WTC11 (cell line): ENCODE measurements at regions not wholly inside any gene's neighbourhood (a gene's known extent, or its start where the extent isn't known, plus 50 kb on each side); places are given as distances from the start of the nearest gene placed in this dataset.

Experiments used
- ATAC-seq: fragments of 200-7000 bp; cut with Tn5 transposase; 2 replicates; pipeline ENCODE4 v1.10.0; 2021; ENCODE audit warnings: mild to moderate bottlenecking, moderate library complexity
- CTCF ChIA-PET: fragments of 300-600 bp; sonication (Branson Sonifier 250); formaldehyde crosslinking; loops from one replicate; lab custom pipeline; 2021; ENCODE audit warnings: antibody characterized with exemption; lab: Charles Lee
- POLR2A ChIA-PET: fragments of 350-600 bp; sonication (Branson Sonifier 250); formaldehyde crosslinking; loops from one replicate; lab custom pipeline; 2021; ENCODE audit warnings: antibody characterized with exemption; lab: Charles Lee
- DNase-seq: peaks from one replicate; pipeline ENCODE4 v3.0.0; 2021; ENCODE audit warnings: low spot score
- H3K27ac Mint-ChIP-seq: 2 replicates; pipeline ENCODE4 v1.8.0; 2021; ENCODE audit warnings: mixed read lengths
- H3K27me3 Mint-ChIP-seq: 2 replicates; pipeline ENCODE4 v1.8.0; 2021; ENCODE audit warnings: low read depth, mild to moderate bottlenecking, moderate library complexity, mixed read lengths
- H3K36me3 Mint-ChIP-seq: 2 replicates; pipeline ENCODE4 v1.8.0; 2021; ENCODE audit warnings: mixed read lengths
- H3K4me1 Mint-ChIP-seq: 2 replicates; pipeline ENCODE4 v1.8.0; 2022; ENCODE audit warnings: mixed read lengths
- H3K4me3 Mint-ChIP-seq: 2 replicates; pipeline ENCODE4 v1.8.0; 2021; ENCODE audit warnings: mild to moderate bottlenecking, moderate library complexity, mixed read lengths
- H3K9me3 Mint-ChIP-seq: 2 replicates; pipeline ENCODE4 v1.8.0; 2021; ENCODE audit warnings: mixed read lengths
- ATF6 ChIP-seq: sonication (generic); formaldehyde crosslinking; IDR thresholded peaks from 2 replicates; pipeline ENCODE4 v1.8.1; 2023; ENCODE audit warnings: mild to moderate bottlenecking, missing genetic modification reagents
- CREB1 ChIP-seq: sonication (generic); formaldehyde crosslinking; IDR thresholded peaks from 2 replicates; pipeline ENCODE4 v1.8.0; 2023; ENCODE audit warnings: mild to moderate bottlenecking, missing genetic modification reagents
- EMX1 ChIP-seq: fragments of 250-450 bp; sonication (Bioruptor Pico); IDR thresholded peaks from 2 replicates; pipeline ENCODE4 v1.8.0; 2021; ENCODE audit warnings: mild to moderate bottlenecking
- ETV6 ChIP-seq: sonication (generic); formaldehyde crosslinking; IDR thresholded peaks from 2 replicates; pipeline ENCODE4 v1.8.1; 2022; ENCODE audit warnings: mild to moderate bottlenecking, missing genetic modification reagents
- GABPB1 ChIP-seq: sonication (generic); formaldehyde crosslinking; IDR thresholded peaks from 2 replicates; pipeline ENCODE4 v1.8.1; 2023; ENCODE audit warnings: mild to moderate bottlenecking, missing genetic modification reagents
- JUN ChIP-seq: sonication (generic); formaldehyde crosslinking; IDR thresholded peaks from 2 replicates; pipeline ENCODE4 v1.8.0; 2023; ENCODE audit warnings: mild to moderate bottlenecking, missing genetic modification reagents
- KAT7 ChIP-seq: sonication (generic); formaldehyde crosslinking; IDR thresholded peaks from 2 replicates; pipeline ENCODE4 v1.8.1; 2023; ENCODE audit warnings: missing genetic modification reagents, mild to moderate bottlenecking, borderline replicate concordance
- MYBL2 ChIP-seq: sonication (generic); formaldehyde crosslinking; IDR thresholded peaks from 2 replicates; pipeline ENCODE4 v1.8.1; 2023; ENCODE audit warnings: mild to moderate bottlenecking, moderate library complexity, missing genetic modification reagents
- NR1H2 ChIP-seq: sonication (generic); formaldehyde crosslinking; IDR thresholded peaks from 2 replicates; pipeline ENCODE4 v1.9.0; 2021; ENCODE audit warnings: mild to moderate bottlenecking, moderate library complexity, missing genetic modification reagents
- PREB ChIP-seq: sonication (generic); formaldehyde crosslinking; IDR thresholded peaks from 2 replicates; pipeline ENCODE4 v1.8.1; 2022; ENCODE audit warnings: mild to moderate bottlenecking, missing genetic modification reagents, moderate library complexity, borderline replicate concordance
- RORB ChIP-seq: fragments of 250-450 bp; sonication (Bioruptor Pico); IDR thresholded peaks from 2 replicates; pipeline ENCODE4 v1.9.0; 2021; ENCODE audit warnings: mild to moderate bottlenecking
- SMAD3 ChIP-seq: sonication (generic); formaldehyde crosslinking; IDR thresholded peaks from 2 replicates; pipeline ENCODE4 v1.8.0; 2022; ENCODE audit warnings: missing genetic modification reagents, mild to moderate bottlenecking, borderline replicate concordance
- TEAD1 ChIP-seq: sonication (generic); formaldehyde crosslinking; IDR thresholded peaks from 2 replicates; pipeline ENCODE4 v1.8.0; 2022; ENCODE audit warnings: mild to moderate bottlenecking, missing genetic modification reagents
- USF1 ChIP-seq: sonication (generic); formaldehyde crosslinking; IDR thresholded peaks from 2 replicates; pipeline ENCODE4 v1.8.0; 2022; ENCODE audit warnings: mild to moderate bottlenecking, missing genetic modification reagents
- ZNF219 ChIP-seq: sonication (generic); formaldehyde crosslinking; IDR thresholded peaks from 2 replicates; pipeline ENCODE4 v1.8.0; 2023; ENCODE audit warnings: missing genetic modification reagents, mild to moderate bottlenecking, borderline replicate concordance
- ZNF232 ChIP-seq: sonication (generic); formaldehyde crosslinking; IDR thresholded peaks from 2 replicates; pipeline ENCODE4 v1.8.0; 2022; ENCODE audit warnings: mild to moderate bottlenecking, missing genetic modification reagents
- ZNF263 ChIP-seq: sonication (generic); formaldehyde crosslinking; IDR thresholded peaks from 2 replicates; pipeline ENCODE4 v1.8.1; 2022; ENCODE audit warnings: low read depth, mild to moderate bottlenecking, moderate library complexity, missing genetic modification reagents
- TF ChIP-seq, protein P1 (sequence below): sonication (generic); formaldehyde crosslinking; IDR thresholded peaks from 2 replicates; pipeline ENCODE4 v1.8.1; 2023; ENCODE audit warnings: mild to moderate bottlenecking, missing genetic modification reagents, borderline replicate concordance
- TF ChIP-seq, protein P2 (sequence below): sonication (generic); formaldehyde crosslinking; IDR thresholded peaks from 2 replicates; pipeline ENCODE4 v1.8.1; 2022; ENCODE audit warnings: low read depth, missing genetic modification reagents, borderline replicate concordance
- TF ChIP-seq, protein P3 (sequence below): sonication (generic); formaldehyde crosslinking; IDR thresholded peaks from 2 replicates; pipeline ENCODE4 v1.8.1; 2023; ENCODE audit warnings: mild to moderate bottlenecking, moderate library complexity, missing genetic modification reagents

DNA sequence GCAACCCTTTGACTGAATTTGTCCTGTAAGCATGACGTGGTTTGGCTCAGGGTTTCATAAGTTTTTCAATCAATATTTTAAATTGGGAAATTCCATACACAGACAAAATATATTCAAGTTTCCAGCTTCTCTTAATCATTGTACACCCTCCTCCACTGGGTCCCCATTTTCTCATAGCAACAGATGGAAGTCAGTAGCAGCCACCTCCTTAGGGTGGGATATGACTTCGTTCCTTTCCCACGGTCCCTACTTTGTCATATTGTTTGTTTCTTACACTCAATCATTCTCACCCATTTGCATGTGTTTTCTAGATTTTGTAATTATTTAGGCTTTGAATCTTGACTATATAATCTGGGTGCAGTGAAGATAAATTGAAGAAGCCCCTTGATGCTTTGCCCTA lies 664.5 kb upstream of the IGFBP7 start (continued):
- TF ChIP-seq, protein P1, sequence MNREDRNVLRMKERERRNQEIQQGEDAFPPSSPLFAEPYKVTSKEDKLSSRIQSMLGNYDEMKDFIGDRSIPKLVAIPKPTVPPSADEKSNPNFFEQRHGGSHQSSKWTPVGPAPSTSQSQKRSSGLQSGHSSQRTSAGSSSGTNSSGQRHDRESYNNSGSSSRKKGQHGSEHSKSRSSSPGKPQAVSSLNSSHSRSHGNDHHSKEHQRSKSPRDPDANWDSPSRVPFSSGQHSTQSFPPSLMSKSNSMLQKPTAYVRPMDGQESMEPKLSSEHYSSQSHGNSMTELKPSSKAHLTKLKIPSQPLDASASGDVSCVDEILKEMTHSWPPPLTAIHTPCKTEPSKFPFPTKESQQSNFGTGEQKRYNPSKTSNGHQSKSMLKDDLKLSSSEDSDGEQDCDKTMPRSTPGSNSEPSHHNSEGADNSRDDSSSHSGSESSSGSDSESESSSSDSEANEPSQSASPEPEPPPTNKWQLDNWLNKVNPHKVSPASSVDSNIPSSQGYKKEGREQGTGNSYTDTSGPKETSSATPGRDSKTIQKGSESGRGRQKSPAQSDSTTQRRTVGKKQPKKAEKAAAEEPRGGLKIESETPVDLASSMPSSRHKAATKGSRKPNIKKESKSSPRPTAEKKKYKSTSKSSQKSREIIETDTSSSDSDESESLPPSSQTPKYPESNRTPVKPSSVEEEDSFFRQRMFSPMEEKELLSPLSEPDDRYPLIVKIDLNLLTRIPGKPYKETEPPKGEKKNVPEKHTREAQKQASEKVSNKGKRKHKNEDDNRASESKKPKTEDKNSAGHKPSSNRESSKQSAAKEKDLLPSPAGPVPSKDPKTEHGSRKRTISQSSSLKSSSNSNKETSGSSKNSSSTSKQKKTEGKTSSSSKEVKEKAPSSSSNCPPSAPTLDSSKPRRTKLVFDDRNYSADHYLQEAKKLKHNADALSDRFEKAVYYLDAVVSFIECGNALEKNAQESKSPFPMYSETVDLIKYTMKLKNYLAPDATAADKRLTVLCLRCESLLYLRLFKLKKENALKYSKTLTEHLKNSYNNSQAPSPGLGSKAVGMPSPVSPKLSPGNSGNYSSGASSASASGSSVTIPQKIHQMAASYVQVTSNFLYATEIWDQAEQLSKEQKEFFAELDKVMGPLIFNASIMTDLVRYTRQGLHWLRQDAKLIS (CRISPR knock-in tag), result no peak
- no peak for TF ChIP-seq USF1 (CRISPR knock-in tag)
- TF ChIP-seq RORB (CRISPR knock-in tag), result no peak
- no peak for TF ChIP-seq GABPB1
- TF ChIP-seq ATF6 (CRISPR knock-in tag), result no peak

GRCh38 chr4:57774171-57774570 lies 664.0 kb upstream of the IGFBP7 start:
- no peaks in the 10 kb centered on the region for H3K27me3 Mint-ChIP-seq
- ChIA-PET POLR2A (no interaction called here), CTCF (no interaction called here)
- peaks cover 5% of the 10 kb centered on the region; the same call in 1 of the 2 replicates for H3K4me1 Mint-ChIP-seq
- H3K27ac Mint-ChIP-seq, result no peak overlapping the region
- ATAC-seq (no peak), DNase-seq (no peak)
- H3K9me3 Mint-ChIP-seq, result no peaks in the 10 kb centered on the region
- H3K4me3 Mint-ChIP-seq, result no peak overlapping the region
- H3K36me3 Mint-ChIP-seq, result no peaks in the 10 kb centered on the region
- TF ChIP-seq KAT7 (CRISPR knock-in tag) (no peak), NR1H2 (CRISPR knock-in tag) (no peak), ZNF263 (no peak), ETV6 (CRISPR knock-in tag) (no peak), JUN (CRISPR knock-in tag) (no peak), EMX1 (CRISPR knock-in tag) (no peak), PREB (CRISPR knock-in tag) (no peak), SMAD3 (CRISPR knock-in tag) (no peak), ZNF219 (CRISPR knock-in tag) (no peak), MYBL2 (CRISPR knock-in tag) (no peak), CREB1 (CRISPR knock-in tag) (no peak), ZNF232 (no peak), GABPB1 (no peak), TEAD1 (CRISPR knock-in tag) (no peak)
- TF ChIP-seq, protein P2, sequence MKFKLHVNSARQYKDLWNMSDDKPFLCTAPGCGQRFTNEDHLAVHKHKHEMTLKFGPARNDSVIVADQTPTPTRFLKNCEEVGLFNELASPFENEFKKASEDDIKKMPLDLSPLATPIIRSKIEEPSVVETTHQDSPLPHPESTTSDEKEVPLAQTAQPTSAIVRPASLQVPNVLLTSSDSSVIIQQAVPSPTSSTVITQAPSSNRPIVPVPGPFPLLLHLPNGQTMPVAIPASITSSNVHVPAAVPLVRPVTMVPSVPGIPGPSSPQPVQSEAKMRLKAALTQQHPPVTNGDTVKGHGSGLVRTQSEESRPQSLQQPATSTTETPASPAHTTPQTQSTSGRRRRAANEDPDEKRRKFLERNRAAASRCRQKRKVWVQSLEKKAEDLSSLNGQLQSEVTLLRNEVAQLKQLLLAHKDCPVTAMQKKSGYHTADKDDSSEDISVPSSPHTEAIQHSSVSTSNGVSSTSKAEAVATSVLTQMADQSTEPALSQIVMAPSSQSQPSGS (CRISPR knock-in tag), result no peak
- TF ChIP-seq, protein P3, sequence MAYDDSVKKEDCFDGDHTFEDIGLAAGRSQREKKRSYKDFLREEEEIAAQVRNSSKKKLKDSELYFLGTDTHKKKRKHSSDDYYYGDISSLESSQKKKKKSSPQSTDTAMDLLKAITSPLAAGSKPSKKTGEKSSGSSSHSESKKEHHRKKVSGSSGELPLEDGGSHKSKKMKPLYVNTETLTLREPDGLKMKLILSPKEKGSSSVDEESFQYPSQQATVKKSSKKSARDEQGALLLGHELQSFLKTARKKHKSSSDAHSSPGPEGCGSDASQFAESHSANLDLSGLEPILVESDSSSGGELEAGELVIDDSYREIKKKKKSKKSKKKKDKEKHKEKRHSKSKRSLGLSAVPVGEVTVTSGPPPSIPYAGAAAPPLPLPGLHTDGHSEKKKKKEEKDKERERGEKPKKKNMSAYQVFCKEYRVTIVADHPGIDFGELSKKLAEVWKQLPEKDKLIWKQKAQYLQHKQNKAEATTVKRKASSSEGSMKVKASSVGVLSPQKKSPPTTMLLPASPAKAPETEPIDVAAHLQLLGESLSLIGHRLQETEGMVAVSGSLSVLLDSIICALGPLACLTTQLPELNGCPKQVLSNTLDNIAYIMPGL (CRISPR knock-in tag), result no peak
- TF ChIP-seq, all 79 proteins: peak for 0
